Heart left ventricle (tissue), 16 donors: ENCODE measurements at regions not wholly inside any gene's neighbourhood (a gene's known extent, or its start where the extent isn't known, plus 50 kb on each side); places are given as distances from the start of the nearest gene placed in this dataset.
"Not testable (repeated sequence)": the region's sequence is repeated elsewhere in the genome, so short reads cannot be mapped to it uniquely, and the experiment has no call there.

ENCODE experiments used
- ATAC-seq, 4 donors: fragments of 200-7000 bp; cut with Tn5 transposase; one replicate each; pipeline ENCODE4 v1.9.1; 2020 to 2022; ENCODE audit warnings: moderate library complexity in 4 of 4, mild to moderate bottlenecking in 3 of 4, moderate number of reproducible peaks in 1 of 4
- DNase-seq, 5 donors: peaks; one replicate each; pipeline ENCODE4 v3.0.0-alpha.2; 2020
- H3K27ac ChIP-seq, 12 donors: fragments of 200-600 bp; sonication (generic) in 4 of 12; one replicate each; pipeline versions ENCODE4 v1.5.0 to v1.8.0; 2016 to 2022; ENCODE audit warnings: mild to moderate bottlenecking in 2 of 12
- H3K27me3 ChIP-seq, 9 donors: fragments of 200-600 bp; sonication (generic) in 2 of 9; one replicate each; pipeline versions ENCODE4 v1.5.1 to v1.8.0; 2016 to 2022; ENCODE audit warnings: mild to moderate bottlenecking in 3 of 9
- H3K36me3 ChIP-seq, 9 donors: fragments of 200-600 bp; sonication (generic) in 2 of 9; one replicate each; pipeline versions ENCODE4 v1.5.0 to v1.8.0; 2018 to 2022; ENCODE audit warnings: mild to moderate bottlenecking in 2 of 9
- H3K4me1 ChIP-seq, 12 donors: fragments of 200-600 bp; sonication (generic) in 4 of 12; one replicate each; pipeline versions ENCODE4 v1.5.0 to v1.8.0; 2016 to 2022; ENCODE audit warnings: mild to moderate bottlenecking in 3 of 12
- H3K4me3 ChIP-seq, 12 donors: fragments of 200-600 bp; sonication (generic) in 4 of 12; one replicate each; pipeline versions ENCODE4 v1.5.0 to v1.8.0; 2017 to 2022; ENCODE audit warnings: mild to moderate bottlenecking in 9 of 12, moderate library complexity in 4 of 12
- H3K9me3 ChIP-seq, 12 donors: fragments of 200-600 bp; sonication (generic) in 4 of 12; one replicate each; pipeline versions ENCODE4 v1.5.0 to v1.8.0; 2016 to 2022; ENCODE audit warnings: mild to moderate bottlenecking in 1 of 12
- CTCF ChIP-seq, 12 donors: fragments of 200-600 bp; sonication (generic) in 4 of 12; IDR thresholded peaks; one replicate each; pipeline versions ENCODE4 v1.5.0 to v1.8.0; 2018 to 2022; ENCODE audit warnings: antibody characterized with exemption in 12 of 12, mild to moderate bottlenecking in 5 of 12
- POLR2A ChIP-seq, 2 donors: fragments of 450-650 bp; IDR thresholded peaks; one replicate each; pipeline ENCODE4 v1.6.1; 2017; ENCODE audit warnings: antibody characterized with exemption in 2 of 2, mild to moderate bottlenecking in 2 of 2, moderate library complexity in 2 of 2
- WGBS, 4 donors: extraction: QIAGEN DNeasy Blood & Tissue Kit in 2 of 4; methylation state at CpG; one replicate each; pipeline versions ENCODE4 v1.1.5 to v1.1.7; 2013 to 2018; 5-methylcytosine and 5-hydroxymethylcytosine counted together
- intact Hi-C, 10 donors: fragments of 100-400 bp; cut with DNase I; formaldehyde crosslinking; loops; one replicate each; pipeline versions ENCODE4 v1.11.1 to v1.14.2; 2022
- donor health status: ischemic (EF 13 %, LVEDD 7.1; RV severe dilation, severe dysfunction).
- donor health status: healthy with polysubstance abuse.
- donor health status: DM: no; HTN: yes; CAD: no.
- donor health status: DM: no; HTN: no; CAD: no.
- donor health status: ischemic (EF 25% LVEDD 6.9; RV normal size, moderate dysfunction).
- donor health status: ischemic (EF 25% LVEDD 5.7; RV mildly dilated, moderate dysfunction).
- donor health status: healthy.
- donor health status: DM: yes; HTN: yes; CAD: no.
- donor health status: ischemic (EF 35%, LVEDD 5.7; RV mildly dilated, moderate dysfunction).
- donor health status: nonischemic (EF 11% LVEDD 7.7; RV severe dilation, severe dysfunction).
- donor health status: DM: yes; HTN: yes; CAD: no.
- donor health status: PGD.
- donor health status: ischemic (EF 29% LVEDD 5.4; RV normal size, mild dysfunction).
- donor health status: nonischemic (EF 23%, LVEDD 6.1; RV moderate dilation, normal function).

DNA sequence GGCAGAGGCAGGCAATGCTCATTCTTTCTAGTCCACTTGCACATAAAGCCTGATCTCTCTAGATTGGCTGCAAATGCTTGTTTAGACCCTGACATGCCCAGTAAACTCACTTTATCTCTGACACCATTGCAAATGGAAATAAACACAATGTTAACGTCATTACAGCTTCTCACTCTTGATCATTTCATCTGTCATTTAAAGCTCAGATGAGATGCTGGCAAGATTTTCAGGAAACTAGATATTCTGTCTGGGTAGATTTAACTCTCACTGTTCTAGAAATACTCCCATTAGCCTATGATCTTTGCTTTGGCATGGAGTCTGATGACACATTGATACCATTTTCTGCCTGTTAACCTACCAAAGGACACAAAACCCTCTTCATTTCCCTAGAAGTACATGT, 320.7 kb upstream of the HNRNPA3 start:
- Histone ChIP-seq H3K36me3 (no peaks in the 10 kb centered on the region), H3K9me3 (no peaks in the 10 kb centered on the region), H3K4me3 (no peak overlapping the region), H3K27me3 (peaks cover 0 to 18% (median 0%) of the 10 kb centered on the region in 9 donors), H3K27ac (no peak overlapping the region), H3K4me1 (no peaks in the 10 kb centered on the region)
- intact Hi-C loops: no loop called here
- WGBS, 4 donors: 15 to 35% (median 25%) methylated on average over 1 of the region's 1 CpG
- TF ChIP-seq POLR2A (IDR thresholded peaks at IDR 0.05) (no peak), CTCF (IDR thresholded peaks at IDR 0.05) (no peak)
- DNase-seq (no peak), ATAC-seq (no peak)

DNA sequence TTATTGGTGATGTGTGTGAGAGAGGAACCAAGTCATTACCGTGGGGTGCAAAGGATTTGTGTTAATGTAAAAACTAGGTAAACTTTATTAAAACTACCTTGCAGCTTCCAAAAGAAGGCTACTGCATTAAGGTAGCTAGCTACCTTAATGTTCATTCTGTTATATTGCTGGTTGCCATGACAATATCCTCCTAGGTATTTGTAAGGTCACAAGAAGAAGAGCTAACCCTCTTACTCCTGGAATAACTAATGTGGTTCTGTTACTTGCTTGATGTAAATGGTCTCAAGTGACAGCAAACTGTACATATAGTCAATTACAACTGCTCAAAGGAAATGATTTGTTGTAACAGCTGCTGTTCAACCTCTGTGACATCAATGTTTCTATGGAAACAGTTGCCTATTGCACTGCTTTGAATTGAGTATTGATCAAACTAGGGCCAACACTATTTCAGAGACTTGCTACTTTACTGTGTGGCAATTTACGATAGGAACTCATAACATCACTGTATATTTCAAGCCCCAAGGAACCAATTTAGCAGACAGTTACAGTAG, 319.8 kb upstream of the HNRNPA3 start:
- Histone ChIP-seq H3K4me3 (no peak overlapping the region), H3K4me1 (no peaks in the 10 kb centered on the region), H3K27me3 (peaks cover 0 to 18% (median 0%) of the 10 kb centered on the region in 9 donors), H3K27ac (no peak overlapping the region), H3K36me3 (no peaks in the 10 kb centered on the region), H3K9me3 (no peaks in the 10 kb centered on the region)
- intact Hi-C loops: no loop called here
- WGBS, 4 donors: 82 to 91% (median 83%) methylated on average over 2 of the region's 2 CpGs
- no peak for DNase-seq
- ATAC-seq: no peak
- TF ChIP-seq POLR2A (IDR thresholded peaks at IDR 0.05): no peak
- TF ChIP-seq CTCF (IDR thresholded peaks at IDR 0.05): no peak

GRCh38 chr2:176895158-176895557, 317.4 kb upstream of the HNRNPA3 start:
- DNase-seq: no peak
- no peak for ATAC-seq
- H3K27ac ChIP-seq: no peak overlapping the region
- H3K9me3 ChIP-seq: peaks cover 0 to 7% (median 0%) of the 10 kb centered on the region in 12 donors
- H3K4me1 ChIP-seq: no peaks in the 10 kb centered on the region
- H3K27me3 ChIP-seq: peaks cover 0 to 14% (median 0%) of the 10 kb centered on the region in 9 donors
- 69 to 84% (median 77%) methylated on average over 2 of the region's 2 CpGs for WGBS, 4 donors
- no peak for TF ChIP-seq CTCF (IDR thresholded peaks at IDR 0.05)
- no peak for TF ChIP-seq POLR2A (IDR thresholded peaks at IDR 0.05)
- H3K4me3 ChIP-seq: no peak overlapping the region
- H3K36me3 ChIP-seq: no peaks in the 10 kb centered on the region
- intact Hi-C loops: no loop called here

- Histone ChIP-seq H3K9me3 (peaks cover 0 to 7% (median 0%) of the 10 kb centered on the region in 12 donors), H3K4me3 (no peak overlapping the region), H3K4me1 (no peaks in the 10 kb centered on the region), H3K27me3 (peaks cover 0 to 10% (median 0%) of the 10 kb centered on the region in 9 donors), H3K27ac (no peak overlapping the region), H3K36me3 (no peaks in the 10 kb centered on the region)
- intact Hi-C loops: no loop called here
- TF ChIP-seq POLR2A (IDR thresholded peaks at IDR 0.05) (no peak), CTCF (IDR thresholded peaks at IDR 0.05) (no peak)
- DNase-seq: no peak
- no peak for ATAC-seq
- 74 to 80% (median 77%) methylated on average over 4 of the region's 4 CpGs for WGBS, 4 donors
These were observed 310.1 kb upstream of the HNRNPA3 start for GRCh38 chr2:176902454-176902853.

DNA sequence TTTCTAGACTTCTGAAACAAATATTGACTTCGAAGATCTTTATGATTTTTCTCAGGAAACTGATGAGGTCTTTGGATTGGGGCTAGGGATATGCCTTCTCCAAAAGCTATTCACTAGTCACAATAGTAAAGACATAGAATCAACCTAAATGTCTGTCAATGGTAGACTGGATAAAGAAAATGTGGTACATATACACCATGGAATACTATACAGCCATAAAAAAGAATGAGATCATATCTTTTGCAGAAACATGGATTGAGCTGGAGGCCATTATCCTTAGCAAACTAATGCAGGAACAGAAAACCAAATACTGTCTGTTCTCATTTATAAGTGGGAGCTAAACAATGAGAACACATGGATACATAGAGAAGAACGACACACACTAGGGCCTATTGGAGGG, 308.5 kb upstream of the HNRNPA3 start:
- H3K27ac ChIP-seq, DNase-seq, intact Hi-C loops, H3K9me3 ChIP-seq, H3K4me3 ChIP-seq, H3K36me3 ChIP-seq, ATAC-seq, H3K4me1 ChIP-seq: not testable (repeated sequence)
- peaks cover 0 to 10% (median 0%) of the 10 kb centered on the region in 9 donors for H3K27me3 ChIP-seq
- 65 to 98% (median 78%) methylated on average over 2 of the region's 2 CpGs for WGBS, 4 donors
